Neural progenitor cell (in vitro differentiated cells): ENCODE measurements at regions not wholly inside any gene's neighbourhood (a gene's known extent, or its start where the extent isn't known, plus 50 kb on each side); places are given as distances from the start of the nearest gene placed in this dataset.

Experiments
- EZH2 ChIP-seq: fragments of 200-600 bp; sonication (generic); IDR thresholded peaks from 2 replicates; pipeline ENCODE4 v1.6.1; 2017; ENCODE audit warnings: antibody characterized with exemption, mild to moderate bottlenecking, moderate library complexity
- TF ChIP-seq, protein P1 (sequence below): fragments of 200-600 bp; sonication (generic); IDR thresholded peaks from 2 replicates; pipeline ENCODE4 v1.5.1; 2017; ENCODE audit warnings: antibody characterized with exemption, mild to moderate bottlenecking

DNA sequence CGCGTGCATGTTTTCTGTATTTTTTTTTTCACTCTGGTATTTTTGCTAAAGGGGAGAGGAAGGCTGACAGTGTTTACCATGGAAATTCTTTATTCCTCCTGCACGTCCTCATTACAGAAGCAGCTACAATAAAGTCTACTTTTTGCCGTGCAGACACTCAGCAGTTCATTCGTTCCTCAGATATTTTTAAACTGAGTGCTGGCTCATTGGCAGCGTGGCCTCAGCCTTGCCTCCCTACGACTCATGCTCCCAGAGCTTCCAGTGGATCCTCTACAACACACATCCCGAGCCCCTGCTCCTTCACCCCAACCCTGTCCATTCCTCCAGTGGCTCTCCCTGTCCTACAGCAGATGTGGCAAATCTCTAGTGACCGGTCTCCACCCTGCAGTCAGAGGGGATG lies 239.2 kb upstream of the ZMIZ1 start:
- TF ChIP-seq, protein P1, sequence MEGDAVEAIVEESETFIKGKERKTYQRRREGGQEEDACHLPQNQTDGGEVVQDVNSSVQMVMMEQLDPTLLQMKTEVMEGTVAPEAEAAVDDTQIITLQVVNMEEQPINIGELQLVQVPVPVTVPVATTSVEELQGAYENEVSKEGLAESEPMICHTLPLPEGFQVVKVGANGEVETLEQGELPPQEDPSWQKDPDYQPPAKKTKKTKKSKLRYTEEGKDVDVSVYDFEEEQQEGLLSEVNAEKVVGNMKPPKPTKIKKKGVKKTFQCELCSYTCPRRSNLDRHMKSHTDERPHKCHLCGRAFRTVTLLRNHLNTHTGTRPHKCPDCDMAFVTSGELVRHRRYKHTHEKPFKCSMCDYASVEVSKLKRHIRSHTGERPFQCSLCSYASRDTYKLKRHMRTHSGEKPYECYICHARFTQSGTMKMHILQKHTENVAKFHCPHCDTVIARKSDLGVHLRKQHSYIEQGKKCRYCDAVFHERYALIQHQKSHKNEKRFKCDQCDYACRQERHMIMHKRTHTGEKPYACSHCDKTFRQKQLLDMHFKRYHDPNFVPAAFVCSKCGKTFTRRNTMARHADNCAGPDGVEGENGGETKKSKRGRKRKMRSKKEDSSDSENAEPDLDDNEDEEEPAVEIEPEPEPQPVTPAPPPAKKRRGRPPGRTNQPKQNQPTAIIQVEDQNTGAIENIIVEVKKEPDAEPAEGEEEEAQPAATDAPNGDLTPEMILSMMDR: no peak
- no peak for TF ChIP-seq EZH2
